Fibroblast of lung (primary cell): ENCODE measurements at regions not wholly inside any gene's neighbourhood (a gene's known extent, or its start where the extent isn't known, plus 50 kb on each side); places are given as distances from the start of the nearest gene placed in this dataset.

Experiments used
- DNase-seq, 2 donors: peaks; one replicate each; pipeline versions ENCODE4 v3.0.0 to v3.0.0-alpha.2; 2010; ENCODE audit warnings: low read depth in 2 of 2
- H2AFZ ChIP-seq: 2 replicates; pipeline ENCODE4 v1.5.1; 2012; ENCODE audit warnings: low read length, control low read depth, inconsistent platforms
- H3K27ac ChIP-seq: 2 replicates; pipeline ENCODE4 v1.5.1; 2011; ENCODE audit warnings: low read length, control low read depth; ENCODE audit not compliant: insufficient read depth
- H3K27me3 ChIP-seq: 2 replicates; pipeline ENCODE4 v1.5.1; 2011; ENCODE audit warnings: mild to moderate bottlenecking, low read length; ENCODE audit not compliant: control insufficient read depth, insufficient read depth
- H3K36me3 ChIP-seq: 2 replicates; pipeline ENCODE4 v1.5.1; 2011; ENCODE audit warnings: low read length; ENCODE audit not compliant: control insufficient read depth, insufficient read depth
- H3K4me1 ChIP-seq: 2 replicates; pipeline ENCODE4 v1.5.1; 2011; ENCODE audit warnings: low read length; ENCODE audit not compliant: control insufficient read depth, insufficient read depth; ENCODE audit errors: extremely low read depth
- H3K4me2 ChIP-seq: 2 replicates; pipeline ENCODE4 v1.5.1; 2011; ENCODE audit warnings: low read length, control low read depth; ENCODE audit not compliant: insufficient read depth; ENCODE audit errors: extremely low read depth
- H3K4me3 ChIP-seq, 4 experiments: fragments of 200-600 bp in 1 of 4; sonication (generic) in 1 of 4; replicated peaks in 1 of 4; 2 replicates each; pipeline ENCODE4 v1.5.1; 2011 to 2016; ENCODE audit warnings: low read length in 4 of 4, low read depth in 3 of 4, mild to moderate bottlenecking in 3 of 4, control low read depth in 2 of 4, inconsistent platforms in 1 of 4, mixed read lengths in 1 of 4; ENCODE audit not compliant: insufficient read depth in 1 of 4; ENCODE audit errors: control extremely low read depth in 1 of 4
- H3K79me2 ChIP-seq: 2 replicates; pipeline ENCODE4 v1.5.1; 2012; ENCODE audit warnings: mild to moderate bottlenecking, low read length, inconsistent platforms; ENCODE audit not compliant: control insufficient read depth, insufficient read depth
- H3K9ac ChIP-seq: 2 replicates; pipeline ENCODE4 v1.5.1; 2011; ENCODE audit warnings: mild to moderate bottlenecking, low read length, control low read depth; ENCODE audit not compliant: insufficient read depth
- H3K9me3 ChIP-seq: 2 replicates; pipeline ENCODE4 v1.5.1; 2012; ENCODE audit warnings: low read depth, low read length; ENCODE audit not compliant: control insufficient read depth, insufficient read depth
- H4K20me1 ChIP-seq: 2 replicates; pipeline ENCODE4 v1.5.1; 2011; ENCODE audit warnings: low read length; ENCODE audit not compliant: control insufficient read depth, insufficient read depth; ENCODE audit errors: extremely low read depth
- CTCF ChIP-seq, 2 donors: IDR thresholded peaks in 1 of 2; conservative IDR thresholded peaks in 1 of 2; 1 replicate in 1 of 2; 2 replicates in 1 of 2; pipeline ENCODE4 v1.5.1; 2011 to 2012; ENCODE audit warnings: low read length in 2 of 2, control low read depth in 1 of 2, inconsistent platforms in 1 of 2, low read depth in 1 of 2, mild to moderate bottlenecking in 1 of 2
- EZH2 ChIP-seq: IDR thresholded peaks from 2 replicates; pipeline ENCODE4 v1.5.1; 2012; ENCODE audit warnings: low read length, control low read depth, mild to moderate bottlenecking; ENCODE audit errors: missing control alignments

GRCh38 chr11:79940165-79940564, 499.3 kb upstream of the TENM4 start:
- Histone ChIP-seq H3K9me3 (no peaks in the 10 kb centered on the region), H3K27ac (no peak overlapping the region), H2AFZ (no peak overlapping the region), H3K4me2 (no peak overlapping the region), H3K27me3 (no peaks in the 10 kb centered on the region), H3K4me1 (no peaks in the 10 kb centered on the region), H3K36me3 (no peaks in the 10 kb centered on the region), H3K4me3 (no peak overlapping the region), H3K79me2 (no peaks in the 10 kb centered on the region), H4K20me1 (no peaks in the 10 kb centered on the region), H3K9ac (no peak overlapping the region)
- peak; percentile 5 to 36 for DNase-seq
- no peak for TF ChIP-seq EZH2
- no peak for TF ChIP-seq CTCF (conservative IDR thresholded peaks at IDR 0.05 in 1 of 2, IDR thresholded peaks at IDR 0.05 in 1 of 2; ENCODE audit: low read depth in 1 of 2, low read length in 2 of 2)

DNA sequence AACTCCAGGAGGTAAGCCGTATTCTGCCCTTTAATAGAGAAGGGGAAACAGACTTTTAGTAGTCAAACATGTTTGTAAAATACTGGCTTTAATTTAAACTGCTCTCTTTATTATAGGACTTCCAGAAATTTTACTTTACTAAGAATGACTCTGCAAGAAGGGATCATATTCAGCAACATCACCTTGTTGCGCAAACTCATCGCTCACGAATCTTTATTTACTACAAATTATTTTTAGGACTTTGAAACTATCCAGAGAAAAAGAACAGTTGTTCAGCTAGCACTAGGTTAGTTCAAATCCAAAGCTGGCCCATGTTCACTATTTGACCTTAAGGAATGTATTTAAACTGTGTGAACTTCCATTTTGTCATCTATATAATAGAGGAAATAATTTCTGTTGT, 498.3 kb upstream of the TENM4 start:
- Histone ChIP-seq H3K9ac (no peak overlapping the region), H3K79me2 (no peaks in the 10 kb centered on the region), H3K36me3 (no peaks in the 10 kb centered on the region), H3K4me3 (no peak overlapping the region), H3K4me2 (no peak overlapping the region), H3K4me1 (no peaks in the 10 kb centered on the region), H2AFZ (no peak overlapping the region), H3K27me3 (no peaks in the 10 kb centered on the region), H4K20me1 (no peaks in the 10 kb centered on the region), H3K9me3 (no peaks in the 10 kb centered on the region), H3K27ac (no peak overlapping the region)
- peak in 1 of 2 donors; percentile 52 for DNase-seq
- no peak for TF ChIP-seq CTCF (conservative IDR thresholded peaks at IDR 0.05 in 1 of 2, IDR thresholded peaks at IDR 0.05 in 1 of 2; ENCODE audit: low read depth in 1 of 2, low read length in 2 of 2)
- no peak for TF ChIP-seq EZH2

DNA sequence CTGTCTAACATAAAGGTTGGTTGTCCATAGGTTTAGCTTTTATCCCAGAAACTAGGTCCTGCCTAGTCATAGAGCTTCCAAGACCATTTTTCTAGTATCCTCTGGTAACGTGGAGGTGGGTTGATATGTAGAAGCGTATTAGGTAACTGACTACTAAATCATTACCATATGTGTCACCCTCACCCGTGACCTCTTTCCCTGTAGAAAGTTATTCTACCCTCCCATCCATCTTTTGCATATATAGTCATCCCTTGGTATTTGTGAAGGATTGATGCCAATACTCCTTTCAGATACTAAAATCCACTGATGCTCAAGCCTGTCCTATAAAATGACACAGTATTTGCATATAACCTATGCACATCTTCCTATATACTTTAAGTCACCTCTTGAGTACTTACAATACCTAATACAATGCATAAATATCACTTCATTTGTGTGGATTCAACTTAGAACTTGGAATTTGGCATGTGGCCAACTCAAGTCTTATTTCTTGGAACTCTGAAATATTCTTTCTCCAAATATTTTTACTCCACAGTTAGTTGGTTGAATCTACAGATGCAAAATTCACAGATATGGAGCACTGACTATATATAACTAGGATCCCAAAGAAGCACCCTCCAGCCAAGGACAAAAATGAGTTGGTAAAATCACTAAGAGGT, 497.0 kb upstream of the TENM4 start:
- H3K4me3 ChIP-seq: no peak overlapping the region
- H2AFZ ChIP-seq: no peak overlapping the region
- H4K20me1 ChIP-seq: no peaks in the 10 kb centered on the region
- H3K79me2 ChIP-seq: no peaks in the 10 kb centered on the region
- H3K9ac ChIP-seq: no peak overlapping the region
- no peaks in the 10 kb centered on the region for H3K27me3 ChIP-seq
- H3K27ac ChIP-seq: no peak overlapping the region
- H3K4me2 ChIP-seq: no peak overlapping the region
- no peaks in the 10 kb centered on the region for H3K4me1 ChIP-seq
- no peaks in the 10 kb centered on the region for H3K36me3 ChIP-seq
- TF ChIP-seq EZH2 (no peak), CTCF (conservative IDR thresholded peaks at IDR 0.05 in 1 of 2, IDR thresholded peaks at IDR 0.05 in 1 of 2; ENCODE audit: low read depth in 1 of 2, low read length in 2 of 2) (no peak)
- peak; percentile 20 to 41 for DNase-seq
- H3K9me3 ChIP-seq: no peaks in the 10 kb centered on the region
